GM19468 (cell line): ENCODE measurements at regions not wholly inside any gene's neighbourhood (a gene's known extent, or its start where the extent isn't known, plus 50 kb on each side); places are given as distances from the start of the nearest gene placed in this dataset.
"Not testable (repeated sequence)": the region's sequence is repeated elsewhere in the genome, so short reads cannot be mapped to it uniquely, and the experiment has no call there.

Experiments used
- ATAC-seq: cut with Tn5 transposase; IDR thresholded peaks from one replicate; pipeline ENCODE4 v1.9.1; 2021; ENCODE audit warnings: mild to moderate bottlenecking, moderate library complexity, moderate number of reproducible peaks; ENCODE audit not compliant: unreplicated experiment; ENCODE audit errors: extremely low read depth

DNA sequence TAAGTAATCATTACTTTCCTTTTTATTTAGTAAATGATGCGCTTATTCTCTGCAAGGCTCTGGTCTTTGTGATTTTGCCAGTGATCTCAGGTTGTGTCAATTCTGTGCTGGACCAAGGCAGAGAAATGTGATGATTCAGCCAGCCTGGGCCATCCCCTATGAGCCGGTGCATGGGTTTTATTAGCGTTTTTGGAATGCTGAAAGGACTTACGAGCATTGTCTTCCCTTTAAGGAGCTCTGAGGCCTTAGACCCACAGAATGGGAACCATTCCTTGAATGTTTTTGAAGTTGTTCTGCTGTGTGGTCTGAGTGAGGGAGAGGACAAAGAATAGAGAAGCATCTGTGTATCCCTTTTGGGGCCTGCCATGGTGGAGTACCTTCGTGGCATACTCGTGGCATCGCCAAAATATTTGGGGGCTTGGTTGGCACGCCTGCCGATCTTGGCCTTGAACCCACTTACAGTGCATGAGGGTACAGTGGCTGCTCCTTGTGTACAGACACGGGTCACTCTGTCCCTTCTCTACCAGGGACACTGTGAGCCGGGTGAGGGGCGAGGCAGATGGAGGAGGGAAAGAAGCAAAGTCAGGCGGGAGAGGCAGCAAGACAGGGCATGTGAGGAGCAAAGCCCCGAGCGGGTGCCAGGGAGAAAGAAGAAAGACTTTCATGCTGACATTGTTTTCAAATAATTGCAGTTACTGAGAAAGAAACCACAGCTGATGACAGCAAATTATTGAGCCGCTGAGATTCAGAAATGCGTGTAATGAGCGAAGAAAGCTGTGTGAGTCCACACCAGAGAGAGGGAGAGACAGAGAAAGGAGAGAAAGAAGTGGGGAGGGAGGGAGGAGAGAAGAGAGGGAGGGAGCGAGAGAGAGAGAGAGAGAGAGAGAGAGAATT is 269.4 kb upstream of the RGMA start:
- ATAC-seq = no peak

DNA sequence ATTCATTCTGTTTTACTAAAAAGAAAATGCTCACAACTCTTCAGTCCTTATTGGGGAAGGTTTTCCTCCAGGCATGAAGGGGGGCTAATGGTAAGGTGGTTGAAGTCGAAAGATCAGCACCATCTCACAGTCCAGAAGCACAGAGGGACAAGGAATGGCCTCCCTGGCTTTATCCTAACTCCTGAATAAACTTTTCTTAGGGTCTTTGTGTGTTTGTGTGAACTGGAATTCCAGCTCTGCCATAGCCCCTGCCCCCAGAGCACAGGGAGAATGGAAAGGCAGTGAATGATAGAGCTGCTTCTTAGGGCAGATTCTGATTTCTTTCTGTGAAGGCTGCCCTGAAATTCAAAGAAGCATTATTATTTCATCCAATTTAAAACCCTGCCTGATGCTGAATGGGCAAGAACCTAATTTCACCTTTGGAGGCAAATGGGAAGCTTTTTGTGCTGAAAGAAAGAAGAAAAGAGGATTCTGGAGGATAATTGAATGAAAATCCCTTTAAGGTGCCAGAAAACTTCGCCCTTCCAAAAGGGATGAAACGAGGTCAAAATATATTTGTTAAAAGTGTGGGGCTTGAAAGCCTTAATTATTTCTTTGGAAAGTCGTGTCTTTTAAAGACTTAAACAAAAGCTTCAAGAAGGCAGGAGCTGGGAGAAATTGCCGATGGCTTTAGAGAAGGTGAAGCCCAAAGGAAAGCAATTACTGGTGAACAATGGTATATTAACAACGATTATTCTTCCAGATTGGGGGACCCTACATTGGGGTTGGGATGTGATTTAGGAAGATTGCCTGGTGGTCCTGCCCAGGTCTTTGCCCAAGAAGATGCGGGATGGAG is 259.9 kb upstream of the RGMA start:
- ATAC-seq = no peak

DNA sequence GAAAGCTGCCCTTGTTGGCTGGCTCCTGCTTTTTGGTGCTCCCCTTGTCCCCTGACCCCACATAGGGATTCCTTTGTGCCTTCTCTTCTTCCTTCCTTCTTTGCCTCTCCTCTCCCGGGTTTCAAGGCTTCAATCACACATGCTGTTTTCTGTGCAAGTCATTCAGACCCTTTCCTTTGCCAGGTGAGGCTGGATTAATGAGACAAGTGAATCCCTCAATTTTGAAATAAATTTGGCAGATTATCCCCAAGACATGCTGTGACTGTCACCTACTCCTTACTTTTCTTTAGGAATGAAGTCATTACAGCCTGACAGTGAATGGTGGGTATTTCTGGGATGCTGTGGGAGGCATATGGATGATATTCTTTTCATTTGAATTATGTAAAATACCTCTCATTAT is 259.0 kb upstream of the RGMA start:
- no peak for ATAC-seq

DNA sequence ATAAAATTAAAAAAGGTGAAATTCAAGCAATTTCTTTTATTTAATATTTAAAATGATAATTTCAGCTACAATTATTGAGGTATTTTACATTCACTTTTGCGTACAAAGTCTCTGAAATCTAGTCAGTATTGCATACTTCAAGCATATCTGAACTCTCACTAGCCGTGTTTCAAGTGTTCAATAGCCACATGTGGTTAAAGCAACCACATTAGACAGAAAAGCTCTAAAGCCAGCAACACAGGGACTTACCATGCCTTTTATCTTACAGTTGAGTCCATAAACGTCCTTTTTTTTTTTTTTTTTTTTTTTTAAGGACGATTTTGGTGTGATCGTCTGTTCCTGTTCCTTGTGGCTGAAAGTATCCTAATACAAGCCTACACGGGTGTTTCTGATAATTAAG is 257.0 kb upstream of the RGMA start:
- no peak for ATAC-seq

DNA sequence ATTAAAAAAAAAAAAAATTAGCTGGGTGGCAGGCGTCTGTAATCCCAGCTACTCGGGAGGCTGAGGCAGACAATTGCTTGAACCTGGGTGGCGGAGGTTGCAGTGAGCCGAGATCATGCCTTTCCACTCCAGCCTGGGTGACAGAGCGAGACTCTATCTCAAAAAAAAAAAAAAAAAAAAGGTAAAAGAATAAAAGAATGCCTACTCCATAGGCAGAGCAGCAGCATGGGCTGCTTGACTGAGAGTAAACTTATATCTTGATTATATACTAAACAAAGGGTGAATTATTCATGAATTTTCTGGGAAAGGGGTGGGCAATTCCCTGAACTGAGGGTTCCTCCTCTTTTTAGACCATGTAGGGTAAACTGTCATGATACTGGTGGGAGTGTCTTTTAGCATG is 254.4 kb upstream of the RGMA start:
- not testable (repeated sequence) for ATAC-seq

DNA sequence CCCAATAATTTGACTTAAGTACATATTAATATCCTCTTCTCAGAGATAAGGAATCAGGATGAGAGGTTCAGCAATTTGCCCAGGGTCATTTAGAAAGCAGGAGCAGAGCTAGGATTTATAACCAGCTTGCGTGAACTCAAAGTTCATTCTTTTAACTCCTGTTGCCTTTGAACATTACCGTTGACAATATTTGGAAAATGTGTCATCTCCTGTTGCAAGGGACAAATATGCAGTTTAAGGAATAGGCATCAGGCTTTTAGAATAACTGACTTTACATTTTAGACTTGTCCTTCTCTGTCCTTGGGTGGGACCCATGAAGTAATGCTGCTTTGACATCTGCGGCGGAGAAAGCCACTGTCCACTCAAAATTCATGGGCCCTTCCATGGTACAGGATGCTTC is 252.2 kb upstream of the RGMA start:
- no peak for ATAC-seq

DNA sequence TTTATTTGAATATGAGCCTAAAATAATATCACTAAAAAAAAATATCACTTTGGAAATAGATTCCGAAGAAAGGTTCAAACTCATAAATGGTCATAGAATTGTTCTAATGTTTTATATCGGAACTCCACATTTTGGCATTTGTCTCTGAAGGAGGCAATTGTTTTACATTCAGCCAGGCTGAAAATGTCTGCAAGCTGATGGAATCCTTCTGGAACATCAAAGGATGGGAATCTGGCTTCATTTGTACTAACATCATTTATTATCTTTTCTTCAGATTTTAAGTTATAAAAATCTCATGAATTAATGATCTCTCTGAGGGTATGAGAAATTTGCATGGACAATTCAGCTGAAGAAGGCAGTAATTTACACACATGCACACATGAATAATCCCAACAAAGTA is 251.4 kb upstream of the RGMA start:
- ATAC-seq = no peak

DNA sequence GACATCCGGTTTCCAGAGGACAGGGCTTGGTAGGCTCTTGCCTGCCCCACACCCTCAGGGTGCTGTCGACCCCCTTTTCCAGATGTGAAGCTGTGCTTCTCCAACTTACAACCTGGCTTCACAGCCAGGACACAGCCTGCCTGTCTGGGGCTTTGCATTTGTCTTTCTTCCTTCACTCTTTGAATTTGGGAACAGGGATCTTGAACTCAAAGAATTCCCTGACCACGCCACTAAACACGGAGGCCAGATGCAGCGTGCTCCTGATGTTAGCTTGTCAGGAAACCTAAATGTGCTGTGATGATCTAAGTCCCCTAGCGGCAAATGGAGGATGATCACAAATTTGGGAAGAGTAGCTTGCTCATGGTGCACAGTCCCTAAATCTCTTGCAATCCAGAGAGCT is 244.8 kb upstream of the RGMA start:
- no peak for ATAC-seq

DNA sequence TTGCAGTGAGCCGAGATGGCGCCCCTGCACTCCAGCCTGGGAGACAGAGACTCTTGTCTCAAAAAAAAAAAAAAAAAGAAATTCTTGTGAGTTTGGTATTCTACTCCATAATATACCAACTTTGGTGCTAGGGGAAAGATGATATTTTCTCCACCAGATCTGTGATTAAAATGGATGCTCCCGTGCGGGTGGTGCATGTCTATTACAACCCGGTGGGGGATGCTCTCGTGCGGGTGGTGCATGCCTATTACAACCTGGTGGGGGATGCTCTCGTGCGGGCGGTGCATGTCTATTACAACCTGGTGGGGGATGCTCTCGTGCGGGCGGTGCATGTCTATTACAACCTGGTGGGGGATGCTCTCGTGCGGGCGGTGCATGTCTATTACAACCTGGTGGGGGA is 244.1 kb upstream of the RGMA start:
- ATAC-seq = not testable (repeated sequence)

DNA sequence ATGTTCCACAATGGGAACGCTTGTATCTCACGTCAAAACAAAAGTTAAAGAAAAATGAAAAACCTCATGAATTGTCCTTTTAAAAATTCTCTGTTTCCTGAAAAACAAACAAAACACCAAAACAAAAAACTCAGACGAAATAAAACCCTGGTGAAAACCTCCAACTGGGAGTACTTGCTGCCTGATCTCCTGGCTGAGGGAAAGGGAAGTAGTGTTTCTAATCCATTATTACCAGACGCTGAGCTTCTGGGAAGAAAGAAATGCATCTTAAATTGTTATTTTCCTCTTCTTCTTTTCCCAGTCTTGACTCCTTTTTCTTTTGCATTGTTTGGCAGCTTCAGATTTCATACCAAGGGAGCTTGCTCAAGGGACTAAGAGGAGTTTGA is 243.2 kb upstream of the RGMA start:
- no peak for ATAC-seq

DNA sequence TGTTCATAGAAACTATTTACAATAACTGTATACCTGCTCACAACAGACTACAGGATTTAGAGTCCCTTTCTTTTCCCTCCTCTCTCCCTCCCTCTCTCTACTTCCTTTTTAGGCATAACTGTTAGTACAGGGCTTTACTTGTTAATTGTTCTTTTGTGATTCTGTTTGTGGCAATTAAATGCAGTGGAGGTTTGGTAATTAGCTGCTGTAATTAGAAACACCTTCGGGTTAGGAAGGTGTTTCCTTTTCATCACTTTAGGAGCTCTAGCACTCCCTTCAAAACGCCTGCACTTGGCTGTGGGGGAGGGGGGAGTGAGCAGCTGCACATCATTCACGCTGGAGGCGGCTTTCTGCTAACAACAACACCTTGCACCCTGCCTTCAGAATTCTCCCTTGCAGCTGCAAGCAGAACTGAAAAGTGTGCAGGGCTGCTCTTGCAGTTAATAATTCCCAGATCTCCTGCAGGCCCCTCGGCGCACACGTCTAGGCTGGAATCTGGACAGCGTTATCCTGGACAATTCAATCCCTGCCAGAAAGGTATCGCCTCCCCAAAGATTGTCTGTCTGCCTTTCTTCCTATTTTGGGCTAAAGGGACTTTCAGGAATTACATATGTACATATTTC is 242.6 kb upstream of the RGMA start:
- ATAC-seq = no peak

DNA sequence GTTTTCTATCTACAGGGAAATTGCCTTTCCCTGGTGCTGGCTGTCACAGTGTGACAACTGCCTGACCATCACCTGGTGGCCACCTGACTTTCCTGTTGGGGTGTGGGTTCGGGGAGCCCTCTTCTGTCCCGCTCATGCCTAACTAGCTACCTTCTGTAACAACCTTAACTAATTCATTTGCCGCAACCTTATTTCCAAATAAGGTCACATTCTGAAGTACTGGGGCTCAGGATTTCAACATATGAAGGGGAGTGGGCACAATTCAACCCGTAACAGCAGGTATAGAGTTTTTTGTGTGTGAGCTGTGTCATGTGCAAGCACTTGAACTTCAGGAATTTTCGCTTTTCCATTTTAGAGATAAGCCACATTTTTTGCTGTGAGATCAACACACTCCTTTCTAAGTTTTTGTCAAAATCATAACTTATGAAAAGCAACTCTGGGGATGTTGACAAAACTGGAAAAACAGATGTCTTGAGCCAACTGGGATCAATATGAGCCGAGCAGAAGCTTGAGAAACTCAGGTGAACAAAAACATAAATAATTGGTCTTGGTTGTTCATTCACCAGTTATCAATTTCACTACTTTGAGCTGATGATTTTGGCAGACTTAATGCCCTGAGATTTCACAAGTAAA is 242.0 kb upstream of the RGMA start:
- ATAC-seq = no peak

DNA sequence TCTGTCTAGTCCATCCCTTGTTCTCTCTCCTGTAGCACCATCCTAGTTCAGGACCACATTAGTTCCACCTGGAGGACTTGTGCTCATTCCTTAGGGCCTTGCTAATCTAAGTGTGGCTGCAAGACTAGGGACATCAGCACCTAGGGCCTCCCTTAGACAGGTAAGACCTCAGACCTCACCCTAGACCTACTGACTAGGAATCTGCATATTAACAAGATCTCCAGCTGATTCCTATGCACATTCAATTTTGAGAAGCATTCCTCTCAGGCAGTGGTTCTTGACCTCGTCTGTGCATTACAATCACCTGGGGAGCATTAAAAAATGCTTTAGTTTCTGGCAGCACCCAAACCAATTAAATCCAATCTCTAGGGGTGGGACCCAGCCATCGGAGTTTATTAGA is 238.4 kb upstream of the RGMA start:
- no peak for ATAC-seq

DNA sequence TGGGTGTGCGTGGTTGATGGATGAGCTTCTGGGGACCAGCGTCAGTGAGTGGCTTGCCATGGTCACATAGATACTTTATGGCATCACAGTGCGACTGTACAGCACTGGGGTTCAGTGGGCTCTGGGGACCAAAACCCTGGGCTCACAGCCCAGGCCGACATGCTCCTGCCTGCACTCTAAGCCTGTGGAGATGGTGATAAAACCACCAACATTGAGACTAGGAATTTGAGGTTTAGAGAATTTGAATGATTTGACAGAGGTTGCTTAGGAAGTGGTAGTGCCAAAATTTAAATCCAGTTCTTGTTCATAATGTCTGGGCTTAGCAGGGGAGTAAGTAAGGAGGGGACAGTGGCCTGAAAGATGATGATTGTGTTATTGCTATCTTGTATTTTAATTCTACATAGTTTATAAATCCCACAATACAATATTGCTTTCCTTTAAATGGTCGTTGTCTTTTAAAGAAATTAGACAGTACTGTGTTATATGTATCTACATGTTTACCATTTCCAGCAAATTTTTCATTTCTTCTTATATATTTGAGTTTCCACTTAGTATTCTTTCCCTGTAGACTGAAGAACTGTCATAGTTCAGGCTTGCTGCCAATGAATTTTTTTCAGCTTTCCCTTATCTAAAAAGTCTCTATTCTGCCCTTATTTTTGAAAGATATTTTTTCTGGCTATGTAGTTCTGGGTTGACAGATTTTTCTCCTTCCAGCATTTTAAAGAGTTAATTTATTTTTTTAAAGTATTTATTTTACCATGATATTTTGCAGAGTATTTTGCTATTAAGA is 235.4 kb upstream of the RGMA start:
- no peak for ATAC-seq

DNA sequence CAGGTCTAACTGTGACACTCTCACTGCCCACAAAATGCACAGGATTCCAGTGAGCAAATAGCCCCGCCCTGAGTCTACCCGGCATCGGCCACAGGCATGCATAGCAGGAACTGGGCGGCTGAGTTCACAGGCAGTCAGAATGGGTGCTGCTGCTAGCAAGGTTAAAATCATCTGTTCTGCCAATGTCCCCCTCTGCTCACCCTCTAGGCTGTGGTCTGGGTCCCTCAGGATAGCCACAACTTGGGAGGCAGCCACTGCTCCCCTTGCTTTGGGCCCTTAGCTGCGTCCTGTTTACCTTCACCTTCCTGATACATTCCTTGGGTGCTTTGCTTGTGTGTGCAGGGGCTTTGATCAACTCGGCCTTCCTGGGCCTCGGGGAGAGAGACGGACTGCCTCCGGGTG is 232.9 kb upstream of the RGMA start:
- ATAC-seq = no peak

DNA sequence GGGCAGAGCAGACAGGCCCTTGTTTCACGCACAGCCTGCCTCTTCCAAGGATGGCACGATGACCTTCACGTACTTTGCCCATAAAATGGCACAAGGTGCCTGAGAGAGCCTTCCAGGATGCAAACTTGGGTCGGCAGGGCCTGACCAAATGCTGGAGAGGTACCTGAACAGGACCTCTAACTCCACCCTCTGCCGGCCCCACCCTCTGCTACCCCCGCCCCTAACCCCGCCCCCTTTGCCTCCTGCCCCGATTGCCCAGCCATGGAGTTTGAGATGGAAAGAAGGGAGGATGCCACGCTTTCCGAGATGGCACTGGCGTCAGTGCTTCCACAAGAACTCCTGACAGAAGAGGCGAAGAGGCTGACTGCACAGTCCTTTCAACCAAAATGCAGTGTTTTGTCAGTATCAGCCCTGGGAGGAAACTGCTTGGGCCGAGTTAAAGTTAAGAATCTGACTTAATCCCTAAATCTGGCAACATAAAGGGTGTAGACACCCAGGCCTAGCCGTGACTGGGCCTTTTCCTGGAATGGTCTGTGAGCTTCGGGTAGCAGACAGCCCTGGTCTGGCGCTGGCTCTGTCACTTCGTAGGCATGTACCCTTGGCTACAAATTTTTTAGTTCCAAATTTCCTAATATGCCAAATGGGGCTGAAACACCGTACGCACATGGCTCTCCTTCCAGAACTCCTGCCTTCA is 230.3 kb upstream of the RGMA start:
- no peak for ATAC-seq

DNA sequence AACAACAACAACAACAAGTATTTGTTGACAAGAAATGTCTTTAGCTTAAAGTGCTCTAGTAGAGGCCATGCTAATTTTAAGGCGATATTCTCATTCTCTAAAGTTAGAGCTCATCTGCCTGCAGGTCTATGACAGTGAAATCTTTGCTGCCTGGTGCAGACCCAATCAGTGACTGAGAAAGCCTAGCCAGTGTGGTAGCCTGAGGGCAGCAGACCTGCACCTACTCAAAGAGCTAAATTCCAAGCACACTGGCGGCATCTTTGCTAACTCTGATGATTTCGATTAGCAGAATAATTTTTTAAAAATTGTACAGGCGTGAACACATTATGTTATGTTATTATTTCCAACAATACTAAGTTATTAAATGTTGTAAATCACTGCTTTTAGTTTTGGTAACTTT is 228.8 kb upstream of the RGMA start:
- no peak for ATAC-seq

DNA sequence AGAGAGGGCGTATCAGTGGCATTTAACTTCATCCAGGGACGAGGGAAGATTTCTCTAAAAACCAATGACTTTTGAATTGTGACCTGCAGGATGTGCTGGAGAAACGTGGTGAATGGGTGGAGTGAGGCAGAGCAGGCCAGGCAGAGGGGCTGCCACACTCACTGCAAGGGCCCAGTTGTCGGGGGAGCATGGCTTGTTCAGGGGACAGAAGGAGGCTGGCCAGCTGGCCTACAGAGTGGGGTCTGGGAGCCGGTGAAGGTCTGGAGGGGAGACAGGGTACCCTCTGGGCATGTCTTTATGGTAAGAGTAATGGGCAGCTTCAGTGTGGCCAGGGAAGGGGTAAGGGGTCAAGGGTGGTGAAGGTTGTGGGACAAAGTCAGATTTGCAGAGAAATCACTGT is 225.2 kb upstream of the RGMA start:
- no peak for ATAC-seq

DNA sequence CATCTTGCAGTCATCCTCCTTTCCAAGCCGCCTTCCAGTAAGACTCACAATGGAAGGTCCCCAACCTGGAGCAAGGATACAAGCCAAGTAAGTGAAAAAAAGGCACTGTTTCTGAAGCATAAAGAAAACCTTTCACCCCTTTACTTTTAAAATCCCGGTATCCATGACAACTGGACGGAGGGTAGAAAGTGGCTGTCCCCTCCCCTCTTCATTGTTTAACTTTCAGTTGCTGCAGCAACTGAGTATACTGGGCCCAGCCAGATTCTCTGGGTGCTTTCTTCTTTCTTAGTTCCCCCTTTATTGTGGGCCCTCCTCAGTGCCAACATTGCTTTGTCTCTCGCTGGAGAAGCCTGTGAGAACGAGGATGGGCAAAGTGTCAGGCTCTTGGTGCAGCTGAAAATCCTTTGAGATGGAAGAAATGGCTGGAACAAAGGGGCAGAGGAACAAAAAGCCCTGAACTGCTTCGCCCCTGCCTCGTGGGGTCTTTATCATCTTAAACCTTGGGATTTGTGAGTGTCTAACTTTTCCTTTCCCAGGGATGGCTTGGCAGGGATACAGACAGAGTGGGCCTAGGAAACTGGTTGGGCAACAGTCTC is 224.0 kb upstream of the RGMA start:
- ATAC-seq = no peak
